AG10803 (cell line): ENCODE measurements at regions not wholly inside any gene's neighbourhood (a gene's known extent, or its start where the extent isn't known, plus 50 kb on each side); places are given as distances from the start of the nearest gene placed in this dataset.
A peak's percentile ranks its signal among the peaks of the same experiment; 100 is the strongest.

Experiments
- DNase-seq: peaks from one replicate; pipeline ENCODE4 v3.0.0; 2010; ENCODE audit warnings: low read depth
- H3K4me3 ChIP-seq: 2 replicates; pipeline ENCODE4 v1.5.1; 2011; ENCODE audit warnings: mild to moderate bottlenecking, low read length, control low read depth
- TF ChIP-seq, protein P1 (sequence below): conservative IDR thresholded peaks from 2 replicates; pipeline ENCODE4 v1.5.1; 2011; ENCODE audit warnings: mild to moderate bottlenecking, low read length, control low read depth, inconsistent platforms

- TF ChIP-seq, protein P1, sequence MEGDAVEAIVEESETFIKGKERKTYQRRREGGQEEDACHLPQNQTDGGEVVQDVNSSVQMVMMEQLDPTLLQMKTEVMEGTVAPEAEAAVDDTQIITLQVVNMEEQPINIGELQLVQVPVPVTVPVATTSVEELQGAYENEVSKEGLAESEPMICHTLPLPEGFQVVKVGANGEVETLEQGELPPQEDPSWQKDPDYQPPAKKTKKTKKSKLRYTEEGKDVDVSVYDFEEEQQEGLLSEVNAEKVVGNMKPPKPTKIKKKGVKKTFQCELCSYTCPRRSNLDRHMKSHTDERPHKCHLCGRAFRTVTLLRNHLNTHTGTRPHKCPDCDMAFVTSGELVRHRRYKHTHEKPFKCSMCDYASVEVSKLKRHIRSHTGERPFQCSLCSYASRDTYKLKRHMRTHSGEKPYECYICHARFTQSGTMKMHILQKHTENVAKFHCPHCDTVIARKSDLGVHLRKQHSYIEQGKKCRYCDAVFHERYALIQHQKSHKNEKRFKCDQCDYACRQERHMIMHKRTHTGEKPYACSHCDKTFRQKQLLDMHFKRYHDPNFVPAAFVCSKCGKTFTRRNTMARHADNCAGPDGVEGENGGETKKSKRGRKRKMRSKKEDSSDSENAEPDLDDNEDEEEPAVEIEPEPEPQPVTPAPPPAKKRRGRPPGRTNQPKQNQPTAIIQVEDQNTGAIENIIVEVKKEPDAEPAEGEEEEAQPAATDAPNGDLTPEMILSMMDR: no peak
- DNase-seq: no peak
- no peak overlapping the region for H3K4me3 ChIP-seq
These were observed 62.7 kb upstream of the FTH1 start for GRCh38 chr11:62030071-62030684.

- no peak overlapping the region for H3K4me3 ChIP-seq
- TF ChIP-seq, protein P1: no peak
- no peak for DNase-seq
These were observed 59.4 kb upstream of the FTH1 start for GRCh38 chr11:62026739-62027370.

DNA sequence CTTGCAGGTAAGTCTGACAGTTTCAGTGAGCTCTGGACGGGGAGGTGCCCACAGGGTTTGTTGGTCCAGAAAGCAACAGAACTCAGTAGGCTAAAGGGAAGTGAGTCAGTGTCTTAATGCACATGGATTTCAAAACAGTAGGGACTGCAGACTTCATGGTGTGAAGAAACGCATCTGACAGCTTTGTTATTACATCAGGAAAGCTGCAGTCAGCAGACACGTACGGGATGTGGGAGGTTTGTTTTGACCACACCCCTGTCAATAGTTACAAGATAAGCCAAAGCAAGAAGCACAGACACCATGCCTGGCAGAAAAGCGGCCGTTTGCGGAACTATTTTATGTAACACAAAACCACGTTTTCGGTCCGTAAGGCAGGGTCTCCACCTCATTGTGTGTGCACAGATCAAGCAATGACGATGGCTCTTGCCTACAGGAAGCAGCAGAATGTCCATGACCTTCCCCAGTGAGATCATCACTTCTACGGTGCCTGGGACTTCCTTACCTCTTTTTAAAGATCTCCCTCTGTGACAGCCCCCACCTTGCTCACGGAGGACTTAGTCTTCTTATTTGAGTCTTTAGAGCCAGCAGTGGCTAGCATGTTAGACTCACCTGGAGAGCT lies 58.2 kb upstream of the FTH1 start:
- TF ChIP-seq, protein P1: no peak
- peak; percentile 97 for DNase-seq

GRCh38 chr11:62024936-62025486 lies 57.6 kb upstream of the FTH1 start:
- peak; percentile 1 for DNase-seq
- TF ChIP-seq, protein P1: no peak
- no peak overlapping the region for H3K4me3 ChIP-seq

More for the DNA sequence above, 58.2 kb upstream of the FTH1 start:
- peak overlapping the region; percentile 16; the same call in 1 of the 2 replicates for H3K4me3 ChIP-seq

- no peak for DNase-seq
- no peak overlapping the region for H3K4me3 ChIP-seq
- TF ChIP-seq, protein P1: no peak
These were observed 54.8 kb upstream of the FTH1 start for GRCh38 chr11:62022211-62022610.

DNA sequence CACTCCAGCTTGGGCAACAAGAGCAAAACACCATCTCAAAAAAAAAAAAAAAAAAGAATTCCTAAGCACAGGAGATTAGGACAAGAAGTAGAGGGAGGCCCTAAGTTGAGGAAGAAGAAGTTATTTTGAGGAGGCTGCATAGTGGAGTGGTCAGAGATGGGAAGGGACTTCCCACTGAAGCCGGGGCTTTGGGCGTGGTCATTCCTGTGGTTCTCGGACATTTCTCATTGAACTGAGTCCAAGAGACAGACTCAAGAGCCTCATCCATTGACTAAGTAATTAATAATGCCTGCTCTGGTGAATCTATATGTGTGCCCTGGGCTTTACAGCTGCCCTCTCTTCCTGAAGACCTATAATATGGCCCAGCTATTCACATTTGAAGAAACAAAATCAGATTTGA lies 53.2 kb upstream of the FTH1 start:
- TF ChIP-seq, protein P1: no peak
- H3K4me3 ChIP-seq: no peak overlapping the region
- DNase-seq: peak; percentile 24
